ENCODE measurements at regions not wholly inside any gene's neighbourhood (a gene's known extent, or its start where the extent isn't known, plus 50 kb on each side); places are given as distances from the start of the nearest gene placed in this dataset.

GRCh38 chr16:66032841-66033240 is 333.6 kb upstream of the CDH5 start:
- H3K4me2 ChIP-seq: no peak overlapping the region
- TF ChIP-seq EZH2 (IDR thresholded peaks at IDR 0.05; ENCODE audit: borderline replicate concordance) (no peak), CTCF (IDR thresholded peaks at IDR 0.05; ENCODE audit: poor library complexity) (no peak), EZH2phosphoT487 (IDR thresholded peaks at IDR 0.05; ENCODE audit: low read depth, severe bottlenecking, unreplicated experiment) (no peak)
- WGBS (ENCODE audit: low lambda C conversion rate, missing lambda C conversion rate): 90% methylated on average over 7 of the region's 7 CpGs
- no peak for DNase-seq (ENCODE audit: low spot score)
- no peaks in the 10 kb centered on the region for H3K79me2 ChIP-seq
- H3K27me3 ChIP-seq: no peaks in the 10 kb centered on the region
- H2AFZ ChIP-seq: no peak overlapping the region
- H3K9me2 ChIP-seq (replicated peaks; ENCODE audit: insufficient read depth): no peaks in the 10 kb centered on the region
- H3K4me1 ChIP-seq (ENCODE audit: insufficient read depth): peaks cover 7% of the 10 kb centered on the region
- no peaks in the 10 kb centered on the region for H4K20me1 ChIP-seq (ENCODE audit: insufficient read depth, poor library complexity, severe bottlenecking)
- H3K4me3 ChIP-seq: no peak overlapping the region
- H3K36me3 ChIP-seq (replicated peaks; ENCODE audit: insufficient read depth, low read depth): no peaks in the 10 kb centered on the region
- no peak overlapping the region for H3K27ac ChIP-seq
- H3K9me3 ChIP-seq (ENCODE audit: low read depth): no peaks in the 10 kb centered on the region

GRCh38 chr16:66030036-66030435 is 336.5 kb upstream of the CDH5 start:
- no peak overlapping the region for H2AFZ ChIP-seq
- no peaks in the 10 kb centered on the region for H3K27me3 ChIP-seq
- no peak overlapping the region for H3K4me3 ChIP-seq
- no peak for DNase-seq (ENCODE audit: low spot score)
- no peaks in the 10 kb centered on the region for H4K20me1 ChIP-seq (ENCODE audit: insufficient read depth, poor library complexity, severe bottlenecking)
- H3K4me1 ChIP-seq (ENCODE audit: insufficient read depth): no peaks in the 10 kb centered on the region
- no peaks in the 10 kb centered on the region for H3K9me3 ChIP-seq (ENCODE audit: low read depth)
- H3K27ac ChIP-seq: no peak overlapping the region
- H3K9me2 ChIP-seq (replicated peaks; ENCODE audit: insufficient read depth): no peaks in the 10 kb centered on the region
- no peaks in the 10 kb centered on the region for H3K79me2 ChIP-seq
- WGBS (ENCODE audit: low lambda C conversion rate, missing lambda C conversion rate): 73% methylated on average over 4 of the region's 4 CpGs
- no peak for TF ChIP-seq EZH2phosphoT487 (IDR thresholded peaks at IDR 0.05; ENCODE audit: low read depth, severe bottlenecking, unreplicated experiment)
- no peak for TF ChIP-seq EZH2 (IDR thresholded peaks at IDR 0.05; ENCODE audit: borderline replicate concordance)
- no peak for TF ChIP-seq CTCF (IDR thresholded peaks at IDR 0.05; ENCODE audit: poor library complexity)
- H3K4me2 ChIP-seq: no peak overlapping the region
- H3K36me3 ChIP-seq (replicated peaks; ENCODE audit: insufficient read depth, low read depth): no peaks in the 10 kb centered on the region

GRCh38 chr16:66028510-66029216 is 337.8 kb upstream of the CDH5 start:
- Histone ChIP-seq H4K20me1 (ENCODE audit: insufficient read depth, poor library complexity, severe bottlenecking) (no peaks in the 10 kb centered on the region), H3K27ac (no peak overlapping the region), H3K4me1 (ENCODE audit: insufficient read depth) (no peaks in the 10 kb centered on the region), H3K4me2 (no peak overlapping the region), H2AFZ (no peak overlapping the region), H3K79me2 (no peaks in the 10 kb centered on the region), H3K4me3 (no peak overlapping the region), H3K27me3 (no peaks in the 10 kb centered on the region), H3K9me2 (replicated peaks; ENCODE audit: insufficient read depth) (no peaks in the 10 kb centered on the region), H3K36me3 (replicated peaks; ENCODE audit: insufficient read depth, low read depth) (no peaks in the 10 kb centered on the region), H3K9me3 (ENCODE audit: low read depth) (no peaks in the 10 kb centered on the region)
- no peak for DNase-seq (ENCODE audit: low spot score)
- TF ChIP-seq CTCF (IDR thresholded peaks at IDR 0.05; ENCODE audit: poor library complexity) (no peak), EZH2phosphoT487 (IDR thresholded peaks at IDR 0.05; ENCODE audit: low read depth, severe bottlenecking, unreplicated experiment) (no peak), EZH2 (IDR thresholded peaks at IDR 0.05; ENCODE audit: borderline replicate concordance) (no peak)
- 60% methylated on average over 2 of the region's 2 CpGs for WGBS (ENCODE audit: low lambda C conversion rate, missing lambda C conversion rate)
